ENCODE measurements at regions not wholly inside any gene's neighbourhood (a gene's known extent, or its start where the extent isn't known, plus 50 kb on each side); places are given as distances from the start of the nearest gene placed in this dataset.
A peak's percentile ranks its signal among the peaks of the same experiment; 100 is the strongest.

- H4K20me1 ChIP-seq (ENCODE audit: insufficient read depth, low read length) = no peaks in the 10 kb centered on the region
Observed at GRCh38 chr5:99948850-99949249, 586.3 kb upstream of the FAM174A start.

DNA sequence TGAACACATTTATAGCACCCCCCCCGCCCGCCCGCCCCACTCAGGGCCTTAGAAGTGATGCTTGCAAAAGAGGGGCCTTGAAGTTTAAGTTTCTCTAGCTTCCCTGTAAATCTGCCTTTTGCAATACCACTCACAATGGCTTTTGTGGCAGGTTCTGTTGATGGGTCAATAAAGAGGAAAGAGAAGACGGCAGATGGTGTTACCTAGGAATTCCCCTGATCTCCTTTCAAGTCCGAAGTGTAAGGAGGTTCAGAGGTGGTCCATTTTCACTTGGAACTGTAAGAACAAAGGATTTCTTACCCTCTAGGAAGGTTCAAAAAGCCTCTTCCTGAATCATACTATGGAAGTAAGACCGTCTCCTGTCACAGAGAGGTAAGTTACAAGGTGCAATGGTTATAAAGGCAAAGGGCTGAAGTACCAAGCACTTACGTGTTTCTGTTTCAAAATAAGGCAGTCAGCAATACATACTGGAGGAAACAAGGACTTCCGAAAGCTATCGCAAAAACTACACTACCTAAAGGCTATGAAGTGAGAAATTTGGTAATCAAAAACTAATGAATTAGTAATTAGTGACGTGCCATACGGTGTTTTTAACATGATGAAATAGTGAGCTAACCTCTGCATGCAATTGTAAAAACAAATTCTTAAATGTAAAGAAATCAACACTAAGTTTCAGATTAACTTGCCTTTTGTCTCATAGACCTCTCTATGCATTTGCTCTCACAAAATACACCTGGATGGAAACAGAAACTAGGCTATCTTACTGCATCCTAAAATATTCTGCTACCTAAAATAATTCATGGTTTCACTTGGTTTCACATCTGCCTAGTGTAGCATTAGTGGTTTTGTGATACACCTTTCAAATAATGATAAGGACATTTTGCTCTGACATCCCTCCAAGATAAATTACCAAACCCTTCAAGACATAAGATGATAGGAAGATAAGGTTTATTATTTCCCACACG is 589.4 kb upstream of the FAM174A start:
- Histone ChIP-seq H2AFZ (ENCODE audit: low read length) (peak overlapping the region; percentile 15), H3K79me2 (ENCODE audit: low read length) (no peaks in the 10 kb centered on the region), H3K9ac (ENCODE audit: low read length) (peak overlapping the region; percentile 81), H3K36me3 (replicated peaks; ENCODE audit: insufficient read depth, low read length) (no peaks in the 10 kb centered on the region), H4K20me1 (ENCODE audit: insufficient read depth, low read length) (no peaks in the 10 kb centered on the region), H3K27ac (ENCODE audit: low read length) (peak overlapping the region; percentile 99), H3K4me1 (ENCODE audit: low read length) (peaks cover 36% of the 10 kb centered on the region), H3K27me3 (replicated peaks; ENCODE audit: insufficient read depth, low read length) (no peaks in the 10 kb centered on the region), H3K4me2 (ENCODE audit: low read depth, low read length) (peak overlapping the region; percentile 93), H3K9me3 (replicated peaks; ENCODE audit: insufficient read depth, low read length) (no peaks in the 10 kb centered on the region), H3K9me2 (replicated peaks; ENCODE audit: insufficient read depth, low read length) (no peaks in the 10 kb centered on the region), H3K4me3 (ENCODE audit: low read length) (peak overlapping the region; percentile 69), H3F3A (ENCODE audit: insufficient read depth, low read length) (peaks cover 27% of the 10 kb centered on the region)
- DNase-seq = peak; percentile 90
- TF ChIP-seq EZH2phosphoT487 (IDR thresholded peaks at IDR 0.05; ENCODE audit: low read length) (no peak), CTCF (IDR thresholded peaks at IDR 0.05; ENCODE audit: low read length) (no peak), EZH2 (optimal IDR thresholded peaks at IDR 0.05; ENCODE audit: low read depth, low read length) (no peak)

More at GRCh38 chr5:99948850-99949249, 586.3 kb upstream of the FAM174A start:
- H3K9me2 ChIP-seq (replicated peaks; ENCODE audit: insufficient read depth, low read length) = no peaks in the 10 kb centered on the region
- no peak overlapping the region for H3K4me2 ChIP-seq (ENCODE audit: low read depth, low read length)
- H3K9me3 ChIP-seq (replicated peaks; ENCODE audit: insufficient read depth, low read length) = no peaks in the 10 kb centered on the region
- H3F3A ChIP-seq (ENCODE audit: insufficient read depth, low read length) = peaks cover 27% of the 10 kb centered on the region
- no peak overlapping the region for H3K9ac ChIP-seq (ENCODE audit: low read length)
- no peaks in the 10 kb centered on the region for H3K79me2 ChIP-seq (ENCODE audit: low read length)
- no peak overlapping the region for H3K27ac ChIP-seq (ENCODE audit: low read length)
- H2AFZ ChIP-seq (ENCODE audit: low read length) = no peak overlapping the region
- peak; percentile 28 for DNase-seq
- peaks cover 28% of the 10 kb centered on the region for H3K4me1 ChIP-seq (ENCODE audit: low read length)
- no peaks in the 10 kb centered on the region for H3K27me3 ChIP-seq (replicated peaks; ENCODE audit: insufficient read depth, low read length)
- H3K36me3 ChIP-seq (replicated peaks; ENCODE audit: insufficient read depth, low read length) = no peaks in the 10 kb centered on the region
- no peak for TF ChIP-seq EZH2phosphoT487 (IDR thresholded peaks at IDR 0.05; ENCODE audit: low read length)
- TF ChIP-seq EZH2 (optimal IDR thresholded peaks at IDR 0.05; ENCODE audit: low read depth, low read length) = no peak
- no peak for TF ChIP-seq CTCF (IDR thresholded peaks at IDR 0.05; ENCODE audit: low read length)
- no peak overlapping the region for H3K4me3 ChIP-seq (ENCODE audit: low read length)

DNA sequence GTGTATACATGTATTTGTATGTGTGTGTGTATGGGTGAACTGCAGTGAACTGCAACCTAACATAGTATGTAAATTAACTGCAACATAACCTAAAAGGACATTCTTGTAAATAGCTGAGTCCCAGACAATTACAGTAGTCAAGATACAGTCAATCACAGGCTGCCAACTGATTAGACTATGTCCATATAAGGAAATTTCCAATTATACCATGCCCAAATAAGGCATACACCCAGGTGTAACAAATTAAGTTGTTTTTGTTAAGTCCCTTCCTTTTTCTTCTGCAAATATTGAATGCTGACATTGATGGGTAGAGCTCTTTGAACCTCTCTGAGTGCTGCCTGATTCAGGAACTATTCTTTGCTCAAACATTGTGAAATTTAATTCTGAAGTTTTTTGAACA is 594.6 kb upstream of the FAM174A start:
- H2AFZ ChIP-seq (ENCODE audit: low read length) = no peak overlapping the region
- peaks cover 8% of the 10 kb centered on the region; the same call in 1 of the 2 replicates for H3K4me1 ChIP-seq (ENCODE audit: low read length)
- H3F3A ChIP-seq (ENCODE audit: insufficient read depth, low read length) = peaks cover 15% of the 10 kb centered on the region
- TF ChIP-seq EZH2phosphoT487 (IDR thresholded peaks at IDR 0.05; ENCODE audit: low read length) (no peak), CTCF (IDR thresholded peaks at IDR 0.05; ENCODE audit: low read length) (no peak), EZH2 (optimal IDR thresholded peaks at IDR 0.05; ENCODE audit: low read depth, low read length) (no peak)
- H4K20me1 ChIP-seq (ENCODE audit: insufficient read depth, low read length) = no peaks in the 10 kb centered on the region
- H3K79me2 ChIP-seq (ENCODE audit: low read length) = no peaks in the 10 kb centered on the region
- no peak for DNase-seq
- H3K27ac ChIP-seq (ENCODE audit: low read length) = no peak overlapping the region
- H3K9me2 ChIP-seq (replicated peaks; ENCODE audit: insufficient read depth, low read length) = no peaks in the 10 kb centered on the region
- no peaks in the 10 kb centered on the region for H3K36me3 ChIP-seq (replicated peaks; ENCODE audit: insufficient read depth, low read length)
- H3K27me3 ChIP-seq (replicated peaks; ENCODE audit: insufficient read depth, low read length) = no peaks in the 10 kb centered on the region
- no peaks in the 10 kb centered on the region for H3K9me3 ChIP-seq (replicated peaks; ENCODE audit: insufficient read depth, low read length)
- H3K4me3 ChIP-seq (ENCODE audit: low read length) = no peak overlapping the region
- H3K4me2 ChIP-seq (ENCODE audit: low read depth, low read length) = no peak overlapping the region
- H3K9ac ChIP-seq (ENCODE audit: low read length) = no peak overlapping the region

All from MM.1S (cell line).